WTC11 (cell line): ENCODE measurements at regions not wholly inside any gene's neighbourhood (a gene's known extent, or its start where the extent isn't known, plus 50 kb on each side); places are given as distances from the start of the nearest gene placed in this dataset.

ENCODE experiments used
- AFF4 ChIP-seq: sonication (generic); formaldehyde crosslinking; IDR thresholded peaks from 2 replicates; pipeline ENCODE4 v1.8.1; 2023; ENCODE audit warnings: mild to moderate bottlenecking, missing genetic modification reagents, borderline replicate concordance
- ARID4B ChIP-seq: sonication (generic); formaldehyde crosslinking; IDR thresholded peaks from 2 replicates; pipeline ENCODE4 v1.8.0; 2023; ENCODE audit warnings: missing genetic modification reagents, mild to moderate bottlenecking, borderline replicate concordance
- ATF3 ChIP-seq: sonication (generic); formaldehyde crosslinking; conservative IDR thresholded peaks from 2 replicates; pipeline ENCODE4 v1.8.1; 2022; ENCODE audit warnings: mild to moderate bottlenecking, missing genetic modification reagents
- CTCF ChIP-seq: fragments of 200-600 bp; IDR thresholded peaks from 2 replicates; pipeline ENCODE4 v1.8.0; 2022; ENCODE audit warnings: antibody characterized with exemption
- ESRRA ChIP-seq: sonication (generic); formaldehyde crosslinking; IDR thresholded peaks from 2 replicates; pipeline ENCODE4 v1.8.1; 2022; ENCODE audit warnings: mild to moderate bottlenecking, missing genetic modification reagents, borderline replicate concordance
- HMGA2 ChIP-seq: fragments of 250-450 bp; sonication (Bioruptor Pico); IDR thresholded peaks from 2 replicates; pipeline ENCODE4 v1.4.0; 2021; ENCODE audit warnings: mild to moderate bottlenecking, moderate library complexity
- IRF2 ChIP-seq: sonication (generic); formaldehyde crosslinking; IDR thresholded peaks from 2 replicates; pipeline ENCODE4 v1.8.0; 2022; ENCODE audit warnings: low read depth, missing genetic modification reagents, borderline replicate concordance
- NR1H2 ChIP-seq: sonication (generic); formaldehyde crosslinking; IDR thresholded peaks from 2 replicates; pipeline ENCODE4 v1.9.0; 2021; ENCODE audit warnings: mild to moderate bottlenecking, moderate library complexity, missing genetic modification reagents
- SP1 ChIP-seq: sonication (generic); formaldehyde crosslinking; conservative IDR thresholded peaks from 2 replicates; pipeline ENCODE4 v1.8.1; 2022; ENCODE audit warnings: missing genetic modification reagents
- USF2 ChIP-seq: sonication (generic); formaldehyde crosslinking; IDR thresholded peaks from 2 replicates; pipeline ENCODE4 v1.8.1; 2023; ENCODE audit warnings: mild to moderate bottlenecking, missing genetic modification reagents, moderate library complexity
- ZNF396 ChIP-seq: fragments of 250-450 bp; sonication (Bioruptor Pico); IDR thresholded peaks from 2 replicates; pipeline ENCODE4 v1.8.0; 2021; ENCODE audit warnings: mild to moderate bottlenecking, moderate library complexity, borderline replicate concordance
- TF ChIP-seq, protein P1 (sequence below): fragments of 250-450 bp; sonication (Bioruptor Pico); IDR thresholded peaks from 2 replicates; pipeline ENCODE4 v1.9.0; 2021; ENCODE audit warnings: mild to moderate bottlenecking

- no peak for TF ChIP-seq ARID4B
- TF ChIP-seq CTCF = no peak
- TF ChIP-seq ATF3 (CRISPR knock-in tag) = no peak
- no peak for TF ChIP-seq ZNF396 (CRISPR knock-in tag)
- TF ChIP-seq NR1H2 (CRISPR knock-in tag) = no peak
- no peak for TF ChIP-seq IRF2 (CRISPR knock-in tag)
- TF ChIP-seq, protein P1, sequence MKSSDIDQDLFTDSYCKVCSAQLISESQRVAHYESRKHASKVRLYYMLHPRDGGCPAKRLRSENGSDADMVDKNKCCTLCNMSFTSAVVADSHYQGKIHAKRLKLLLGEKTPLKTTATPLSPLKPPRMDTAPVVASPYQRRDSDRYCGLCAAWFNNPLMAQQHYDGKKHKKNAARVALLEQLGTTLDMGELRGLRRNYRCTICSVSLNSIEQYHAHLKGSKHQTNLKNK (CRISPR knock-in tag) = no peak
- no peak for TF ChIP-seq AFF4 (CRISPR knock-in tag)
- no peak for TF ChIP-seq SP1 (CRISPR knock-in tag)
- TF ChIP-seq USF2 = no peak
- no peak for TF ChIP-seq ESRRA (CRISPR knock-in tag)
- TF ChIP-seq HMGA2 (CRISPR knock-in tag) = no peak
These were observed 63.4 kb upstream of the POT1 start for GRCh38 chr7:124992851-124993562.
